COLO668 (cell line): ENCODE measurements at regions not wholly inside any gene's neighbourhood (a gene's known extent, or its start where the extent isn't known, plus 50 kb on each side); places are given as distances from the start of the nearest gene placed in this dataset.

ENCODE experiments used
- DNase-seq: peaks from one replicate; lab custom pipeline; 2025; ENCODE audit not compliant: unreplicated experiment; lab: John Stamatoyannopoulos, UW

- no peak for DNase-seq
These were observed 113.4 kb upstream of the CDH8 start for GRCh38 chr16:62149631-62150030.

GRCh38 chr16:62137996-62138395 is 101.8 kb upstream of the CDH8 start:
- no peak for DNase-seq

- DNase-seq: no peak
These were observed 99.7 kb upstream of the CDH8 start for GRCh38 chr16:62135911-62136310.

GRCh38 chr16:62135446-62135845 is 99.2 kb upstream of the CDH8 start:
- DNase-seq: no peak

- DNase-seq: no peak
These were observed 93.9 kb upstream of the CDH8 start for GRCh38 chr16:62130101-62130500.

- DNase-seq: no peak
These were observed 69.0 kb upstream of the CDH8 start for GRCh38 chr16:62105244-62105643.

GRCh38 chr16:62102588-62102987 is 66.3 kb upstream of the CDH8 start:
- no peak for DNase-seq

GRCh38 chr16:62100651-62101050 is 64.4 kb upstream of the CDH8 start:
- no peak for DNase-seq

- no peak for DNase-seq
These were observed 53.5 kb upstream of the CDH8 start for GRCh38 chr16:62089715-62090114.

- no peak for DNase-seq
These were observed 52.6 kb upstream of the CDH8 start for GRCh38 chr16:62088731-62089410.
